Superior temporal gyrus (tissue), 1 donor: ENCODE measurements at regions not wholly inside any gene's neighbourhood (a gene's known extent, or its start where the extent isn't known, plus 50 kb on each side); places are given as distances from the start of the nearest gene placed in this dataset.
A peak's percentile ranks its signal among the peaks of the same experiment; 100 is the strongest.
"Not testable (repeated sequence)": the region's sequence is repeated elsewhere in the genome, so short reads cannot be mapped to it uniquely, and the experiment has no call there.

ENCODE experiments used
- DNase-seq: peaks from one replicate; pipeline ENCODE4 v3.0.0-alpha.2; 2016; ENCODE audit errors: extremely low spot score

- DNase-seq: no peak
These were observed 718.5 kb upstream of the ZNF608 start for GRCh38 chr5:125464847-125465432.

GRCh38 chr5:125465703-125466102 lies 719.3 kb upstream of the ZNF608 start:
- DNase-seq: no peak

- no peak for DNase-seq
These were observed 720.8 kb upstream of the ZNF608 start for GRCh38 chr5:125467222-125467621.

- no peak for DNase-seq
These were observed 724.0 kb upstream of the ZNF608 start for GRCh38 chr5:125470280-125470902.

DNA sequence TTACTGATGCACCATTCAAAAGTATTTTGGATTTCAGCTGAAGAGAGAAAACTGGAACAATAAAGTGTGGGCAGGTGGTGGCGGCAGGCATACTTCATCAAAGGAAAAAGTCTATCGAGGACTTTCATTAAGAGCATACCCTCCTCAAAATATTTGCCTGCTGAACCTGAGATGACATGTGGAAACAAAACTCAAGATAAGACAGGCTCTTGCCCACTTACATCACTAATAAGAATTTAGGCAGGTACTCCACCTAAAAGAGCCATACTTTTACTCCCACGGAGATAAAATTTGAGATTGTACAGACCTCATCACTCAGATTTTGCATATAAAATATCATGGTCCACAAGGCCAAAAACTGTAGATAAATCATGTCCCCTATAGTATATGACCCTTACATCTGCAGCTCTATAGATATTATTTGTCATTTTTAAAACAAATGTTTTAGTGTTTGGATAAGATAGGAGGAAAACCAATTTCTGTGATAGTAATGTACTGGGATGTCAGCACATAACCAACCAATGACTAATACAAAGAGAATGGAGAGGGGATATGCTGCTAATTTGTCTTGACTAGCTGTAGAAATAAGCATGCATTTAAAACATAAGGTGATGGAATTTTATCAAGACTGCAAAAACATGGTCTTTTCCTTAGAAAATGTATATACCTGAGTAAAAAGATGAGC lies 730.6 kb upstream of the ZNF608 start:
- no peak for DNase-seq

GRCh38 chr5:125477586-125477975 lies 731.1 kb upstream of the ZNF608 start:
- no peak for DNase-seq

DNA sequence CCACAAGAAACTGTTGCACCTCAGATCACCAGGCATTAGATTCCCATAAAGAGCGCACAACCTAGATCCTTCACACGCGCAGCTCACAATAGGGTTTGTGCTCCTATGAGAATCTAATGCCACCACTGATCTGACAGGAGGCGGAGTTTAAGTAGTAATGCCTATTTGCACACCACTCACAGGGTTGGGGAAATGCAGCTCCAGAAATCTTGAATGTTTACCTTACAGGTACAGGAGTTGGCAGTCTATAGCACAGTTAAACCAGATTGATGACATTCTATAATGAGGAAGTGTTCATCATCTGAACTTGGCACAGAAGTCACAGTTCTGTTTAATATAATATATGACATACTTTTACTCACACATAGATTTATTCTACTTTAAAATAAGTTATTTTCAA lies 732.2 kb upstream of the ZNF608 start:
- no peak for DNase-seq

DNA sequence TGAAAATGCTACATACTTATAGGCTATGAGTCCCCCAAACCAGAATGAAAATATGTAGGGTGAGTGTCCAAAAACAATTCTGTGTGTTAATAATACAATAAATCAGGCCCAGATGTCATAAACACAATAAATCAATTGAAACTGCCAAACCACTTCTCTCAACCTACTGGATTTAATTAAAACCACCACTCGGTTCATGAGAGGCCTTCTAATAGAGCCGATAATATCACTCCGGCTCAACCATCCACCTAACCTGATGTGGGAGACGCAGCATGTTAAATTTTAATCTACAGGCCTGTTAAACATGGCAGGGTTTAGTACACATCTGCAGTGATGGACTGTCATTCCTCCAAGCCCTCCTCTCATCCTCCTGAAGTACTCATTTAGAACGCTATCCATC lies 734.5 kb upstream of the ZNF608 start:
- DNase-seq: no peak

- peak; percentile 62 for DNase-seq
These were observed 735.3 kb upstream of the ZNF608 start for GRCh38 chr5:125481506-125482465.

DNA sequence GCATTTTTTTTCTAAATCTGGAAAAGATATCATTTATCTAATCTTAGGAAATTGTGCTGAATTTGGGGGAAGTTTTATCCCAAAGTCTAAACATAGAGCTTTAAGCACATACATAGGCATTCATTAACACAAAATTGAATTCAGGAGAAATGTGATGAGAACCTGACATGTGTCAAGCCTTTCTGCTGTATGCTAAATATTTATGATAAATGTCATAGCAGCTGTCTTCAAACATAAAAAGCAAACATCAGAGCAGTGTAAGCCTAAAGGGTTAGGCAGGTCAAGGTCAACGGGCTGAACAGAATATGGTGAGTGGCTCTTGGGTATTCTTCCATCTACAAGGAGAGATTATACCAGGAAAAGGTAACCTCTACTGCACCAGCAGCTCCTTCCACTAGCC lies 737.2 kb upstream of the ZNF608 start:
- no peak for DNase-seq

- no peak for DNase-seq
These were observed 737.9 kb upstream of the ZNF608 start for GRCh38 chr5:125484272-125484741.

GRCh38 chr5:125484742-125485641 lies 738.6 kb upstream of the ZNF608 start:
- peak; percentile 96 for DNase-seq

GRCh38 chr5:125485771-125486170 lies 739.3 kb upstream of the ZNF608 start:
- no peak for DNase-seq

GRCh38 chr5:125486634-125487033 lies 740.2 kb upstream of the ZNF608 start:
- no peak for DNase-seq

DNA sequence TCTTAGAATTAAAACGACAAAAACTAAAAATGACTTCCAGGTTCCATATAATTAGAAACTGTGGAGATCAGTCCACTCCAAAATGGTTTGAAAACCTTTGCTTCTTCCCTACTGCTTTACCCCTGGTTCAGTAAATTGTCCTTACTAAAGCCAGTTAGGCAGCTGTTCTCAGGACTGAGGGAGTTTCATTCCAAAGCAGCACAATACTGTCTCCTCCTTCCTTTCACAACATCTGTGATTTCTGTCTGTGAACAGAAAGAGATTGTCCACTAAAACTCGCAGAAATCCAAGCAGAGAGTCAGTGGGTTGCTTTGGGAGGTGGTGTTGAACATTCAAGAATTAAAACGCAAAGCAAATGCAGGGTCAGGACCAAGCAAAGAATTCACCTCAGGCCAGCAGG lies 740.8 kb upstream of the ZNF608 start:
- peak; percentile 75 for DNase-seq

- not testable (repeated sequence) for DNase-seq
These were observed 741.2 kb upstream of the ZNF608 start for GRCh38 chr5:125487652-125488051.

DNA sequence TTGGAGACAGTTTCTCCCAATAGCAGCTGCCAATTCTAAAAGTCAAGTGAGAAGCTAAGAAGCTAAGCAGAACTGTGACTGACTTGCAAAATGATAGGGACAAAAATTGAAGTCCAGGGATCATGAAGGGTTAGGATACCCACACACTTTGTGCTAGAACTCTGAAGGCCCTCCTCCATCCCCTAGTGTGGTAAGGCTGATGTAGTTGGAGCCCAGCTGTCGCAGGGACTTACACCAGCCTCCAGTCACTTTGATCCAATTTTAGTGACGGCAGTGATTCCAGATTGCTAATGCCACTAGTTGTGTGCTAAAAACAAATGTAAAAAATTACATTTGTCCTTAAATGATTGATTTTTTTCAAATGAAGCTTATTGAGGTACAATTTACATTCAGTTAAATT lies 742.7 kb upstream of the ZNF608 start:
- DNase-seq: no peak

DNA sequence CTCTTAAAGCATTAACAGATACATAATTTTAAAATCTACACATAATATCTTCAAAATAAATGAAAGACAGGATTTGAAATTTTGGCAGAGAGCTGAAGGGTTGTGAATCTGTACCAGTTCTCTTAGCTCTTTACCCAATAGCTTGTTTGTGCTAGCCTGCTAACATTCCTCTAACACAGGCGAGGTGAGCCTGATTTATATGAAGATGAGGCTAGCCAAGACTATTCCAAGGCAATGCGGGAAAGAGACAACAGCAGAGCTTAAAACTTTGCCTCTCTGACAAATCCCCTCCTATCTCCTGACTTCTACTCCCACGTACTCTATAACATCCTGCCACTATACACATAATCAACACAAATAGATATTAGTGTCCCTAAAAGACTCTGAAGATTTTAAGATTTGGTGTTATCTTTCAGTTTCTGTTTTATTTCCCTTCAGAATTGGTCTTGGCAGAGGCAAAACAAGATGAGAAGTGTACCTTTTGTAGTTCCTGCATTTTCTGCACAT lies 745.6 kb upstream of the ZNF608 start:
- DNase-seq: no peak

GRCh38 chr5:125492977-125493376 lies 746.5 kb upstream of the ZNF608 start:
- DNase-seq: no peak

DNA sequence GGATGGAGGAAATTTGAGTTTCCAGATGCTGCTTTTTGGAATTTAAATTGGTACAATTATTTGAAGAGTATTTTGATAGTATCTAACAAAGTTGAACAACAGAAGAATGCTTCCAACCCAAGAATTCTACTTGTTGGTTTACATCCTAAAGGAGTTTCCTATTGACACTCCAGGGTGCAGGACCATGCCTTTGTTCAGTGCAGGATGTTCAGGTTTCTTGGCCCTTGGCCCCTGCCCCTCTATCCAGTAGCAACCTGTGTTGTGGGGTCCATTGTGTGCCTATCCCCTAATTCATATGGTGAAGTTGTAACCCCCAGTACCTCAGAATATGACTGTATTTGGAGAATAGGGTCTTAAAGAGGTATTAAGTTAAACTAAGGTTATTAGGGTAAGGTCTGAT lies 750.0 kb upstream of the ZNF608 start:
- DNase-seq: no peak

GRCh38 chr5:125497651-125498050 lies 751.2 kb upstream of the ZNF608 start:
- no peak for DNase-seq
